Endothelial cell of umbilical vein (primary cell): ENCODE measurements at regions not wholly inside any gene's neighbourhood (a gene's known extent, or its start where the extent isn't known, plus 50 kb on each side); places are given as distances from the start of the nearest gene placed in this dataset.

ENCODE experiments used
- BruUV-seq: library from RNA; stranded (reverse); fragments of 400-500 nt; replicated peaks from 2 replicates; lab custom pipeline; 2021; lab: Mats Ljungman, UMichigan
- CTCF ChIA-PET: fragments of 300-600, 350-600 bp; sonication (Branson Sonifier 250); formaldehyde crosslinking; loops from one replicate; lab custom pipeline; 2021; ENCODE audit warnings: antibody characterized with exemption, inconsistent platforms; lab: Charles Lee
- POLR2A ChIA-PET: fragments of 300-600, 350-600 bp; sonication (Branson Sonifier 250); formaldehyde crosslinking; loops from one replicate; lab custom pipeline; 2021; ENCODE audit warnings: antibody characterized with exemption, inconsistent platforms; lab: Charles Lee
- DNase-seq: peaks from one replicate; pipeline ENCODE4 v3.0.0-alpha.2; 2011; ENCODE audit warnings: low read depth, low spot score
- FAIRE-seq: peaks from 2 replicates; lab custom pipeline; 2011; peaks lifted over from hg19 to GRCh38; lab: Jason Lieb, UNC
- H2AFZ ChIP-seq: 2 replicates; pipeline ENCODE4 v1.6.0; 2012; ENCODE audit warnings: low read depth, low read length, control low read depth, inconsistent platforms
- H3K27ac ChIP-seq: 2 replicates; pipeline ENCODE4 v1.5.1; 2011; ENCODE audit warnings: low read depth, mild to moderate bottlenecking, control low read depth, low read length, moderate library complexity; ENCODE audit not compliant: insufficient read depth
- H3K27me3 ChIP-seq, 2 experiments: 2 replicates each; pipeline versions ENCODE4 v1.6.0 to v1.6.1; 2011; ENCODE audit warnings: low read length in 2 of 2, mixed read lengths in 1 of 2; ENCODE audit not compliant: control insufficient read depth in 2 of 2, insufficient read depth in 2 of 2
- H3K36me3 ChIP-seq, 2 experiments: 2 replicates in 1 of 2; 3 replicates in 1 of 2; pipeline ENCODE4 v1.5.1; 2011; ENCODE audit warnings: low read length in 2 of 2, mild to moderate bottlenecking in 1 of 2, moderate library complexity in 1 of 2; ENCODE audit not compliant: control insufficient read depth in 2 of 2, insufficient read depth in 2 of 2; ENCODE audit errors: extremely low read depth in 1 of 2
- H3K4me1 ChIP-seq: 3 replicates; pipeline ENCODE4 v1.5.1; 2011; ENCODE audit warnings: mild to moderate bottlenecking, low read length; ENCODE audit not compliant: control insufficient read depth, insufficient read depth; ENCODE audit errors: extremely low read depth
- H3K4me2 ChIP-seq: 2 replicates; pipeline ENCODE4 v1.6.1; 2011; ENCODE audit warnings: low read length, control low read depth, mixed read lengths; ENCODE audit not compliant: insufficient read depth
- H3K4me3 ChIP-seq, 3 experiments: fragments of 200-600 bp in 1 of 3; sonication (generic), shearing (Covaris generic) in 1 of 3; replicated peaks in 1 of 3; 2 replicates each; pipeline ENCODE4 v1.5.1; 2011 to 2016; ENCODE audit warnings: control low read depth in 3 of 3, low read length in 3 of 3, mild to moderate bottlenecking in 2 of 3, inconsistent platforms in 1 of 3, low read depth in 1 of 3, moderate library complexity in 1 of 3; ENCODE audit not compliant: insufficient read depth in 1 of 3
- H3K79me2 ChIP-seq: 2 replicates; pipeline ENCODE4 v1.6.0; 2012; ENCODE audit warnings: low read length, inconsistent platforms; ENCODE audit not compliant: control insufficient read depth, insufficient read depth
- H3K9ac ChIP-seq: replicated peaks from 2 replicates; pipeline ENCODE3; 2011; ENCODE audit warnings: low read length, control low read depth; ENCODE audit not compliant: insufficient read depth; ENCODE audit errors: extremely low read depth
- H3K9me1 ChIP-seq: replicated peaks from 3 replicates; pipeline ENCODE4 v1.6.0; 2011; ENCODE audit warnings: mild to moderate bottlenecking, low read length; ENCODE audit not compliant: control insufficient read depth, insufficient read depth; ENCODE audit errors: extremely low read depth
- H3K9me3 ChIP-seq: replicated peaks from 2 replicates; pipeline ENCODE4 v1.5.1; 2012; ENCODE audit warnings: low read length, inconsistent platforms; ENCODE audit not compliant: control insufficient read depth, insufficient read depth
- H4K20me1 ChIP-seq: replicated peaks from 2 replicates; pipeline ENCODE3; 2011; ENCODE audit warnings: mild to moderate bottlenecking, low read length; ENCODE audit not compliant: control insufficient read depth, insufficient read depth; ENCODE audit errors: extremely low read depth
- CTCF ChIP-seq, 2 donors: IDR thresholded peaks; 1 replicate in 1 of 2; 2 replicates in 1 of 2; pipeline ENCODE4 v1.5.1; 2011; ENCODE audit warnings: low read length in 2 of 2, mild to moderate bottlenecking in 2 of 2, moderate library complexity in 2 of 2, control low read depth in 1 of 2, inconsistent platforms in 1 of 2, low read depth in 1 of 2; ENCODE audit not compliant: insufficient read depth in 1 of 2; ENCODE audit errors: extremely low read depth in 1 of 2
- EZH2 ChIP-seq: IDR thresholded peaks from 2 replicates; pipeline ENCODE4 v1.6.1; 2012; ENCODE audit warnings: borderline replicate concordance, low read depth, mild to moderate bottlenecking, moderate library complexity, low read length, inconsistent platforms; ENCODE audit not compliant: severe bottlenecking
- FOS ChIP-seq: IDR thresholded peaks from 2 replicates; pipeline ENCODE4 v1.6.1; 2011; ENCODE audit warnings: mild to moderate bottlenecking, low read length, moderate library complexity, borderline replicate concordance; ENCODE audit not compliant: insufficient read depth
- GATA2 ChIP-seq: IDR thresholded peaks from 2 replicates; pipeline ENCODE4 v1.7.0; 2011; ENCODE audit warnings: low read depth, mild to moderate bottlenecking, moderate library complexity, mixed read lengths, low read length; ENCODE audit not compliant: insufficient read length, insufficient read depth
- JUN ChIP-seq: IDR thresholded peaks from 2 replicates; pipeline ENCODE4 v1.6.1; 2011; ENCODE audit warnings: borderline replicate concordance, low read depth; ENCODE audit not compliant: insufficient read length, insufficient read depth
- MAX ChIP-seq: IDR thresholded peaks from 2 replicates; pipeline ENCODE4 v1.6.1; 2011; ENCODE audit not compliant: insufficient read depth, insufficient read length
- MYC ChIP-seq: IDR thresholded peaks from one replicate; pipeline ENCODE4 v1.6.1; 2011; ENCODE audit warnings: mild to moderate bottlenecking, low read depth, low read length
- POLR2A ChIP-seq: IDR thresholded peaks from 2 replicates; pipeline ENCODE4 v1.6.1; 2012; ENCODE audit warnings: low read depth, mild to moderate bottlenecking, control low read depth, low read length
- POLR2AphosphoS5 ChIP-seq: IDR thresholded peaks from 2 replicates; pipeline ENCODE4 v1.6.1; 2012; ENCODE audit warnings: low read depth, mild to moderate bottlenecking, control low read depth, low read length, moderate library complexity; ENCODE audit not compliant: insufficient read depth
- dilution Hi-C: fragments of 300-500 bp; cut with MboI; formaldehyde crosslinking; loops from one replicate; pipeline ENCODE4 v1.15.0; 2019; ENCODE audit warnings: low sequenced_read_pairs; ENCODE audit not compliant: extremely low pct_ligation_motif_present
- intact Hi-C: fragments of 100-400 bp; cut with micrococcal nuclease; formaldehyde crosslinking; loops from one replicate; pipeline ENCODE4 v1.10.0; 2022

- Histone ChIP-seq H3K36me3 (no peaks in the 10 kb centered on the region), H3K4me3 (no peak overlapping the region), H3K9me1 (no peaks in the 10 kb centered on the region), H3K27ac (no peak overlapping the region), H3K4me2 (no peak overlapping the region), H3K9me3 (no peaks in the 10 kb centered on the region), H3K4me1 (no peaks in the 10 kb centered on the region), H3K9ac (no peak overlapping the region), H3K79me2 (no peaks in the 10 kb centered on the region), H4K20me1 (no peaks in the 10 kb centered on the region), H3K27me3 (no peaks in the 10 kb centered on the region), H2AFZ (no peak overlapping the region)
- DNase-seq (no peak), FAIRE-seq (no peak)
- BruUV-seq, result no TSS peak
- dilution Hi-C loops (no loop called here), intact Hi-C loops (no loop called here)
- TF ChIP-seq GATA2, result no peak
- no peak for TF ChIP-seq CTCF (IDR thresholded peaks at IDR 0.05; ENCODE audit: extremely low read depth in 1 of 2, insufficient read depth in 1 of 2, low read depth in 1 of 2, low read length in 2 of 2)
- TF ChIP-seq MYC, result no peak
- no peak for TF ChIP-seq POLR2AphosphoS5
- TF ChIP-seq JUN, result no peak
- TF ChIP-seq FOS, result no peak
- TF ChIP-seq POLR2A, result no peak
- no peak for TF ChIP-seq EZH2
- TF ChIP-seq MAX, result no peak
- CTCF ChIA-PET, result no interaction called here
- POLR2A ChIA-PET, result no interaction called here
Measured at GRCh38 chr1:228810878-228811711, 75.8 kb downstream of the RHOU start.
